Keratinocyte (primary cell): ENCODE measurements at regions not wholly inside any gene's neighbourhood (a gene's known extent, or its start where the extent isn't known, plus 50 kb on each side); places are given as distances from the start of the nearest gene placed in this dataset.

Experiments used
- DNase-seq: peaks from one replicate; pipeline ENCODE4 v3.0.0-alpha.2; 2011; ENCODE audit warnings: low read depth, missing footprints, low spot score
- FAIRE-seq: peaks from 2 replicates; lab custom pipeline; 2011; peaks lifted over from hg19 to GRCh38; lab: Jason Lieb, UNC
- H2AFZ ChIP-seq: 2 replicates; pipeline ENCODE4 v1.6.0; 2012; ENCODE audit warnings: low read length, control low read depth, inconsistent platforms; ENCODE audit not compliant: control insufficient read depth
- H3K27ac ChIP-seq: 2 replicates; pipeline ENCODE4 v1.5.1; 2011; ENCODE audit warnings: low read length; ENCODE audit not compliant: control insufficient read depth, insufficient read depth
- H3K27me3 ChIP-seq: 3 replicates; pipeline ENCODE4 v1.6.0; 2011; ENCODE audit warnings: low read length; ENCODE audit not compliant: control insufficient read depth, insufficient read depth; ENCODE audit errors: extremely low read depth
- H3K36me3 ChIP-seq, 2 experiments: 2 replicates in 1 of 2; 3 replicates in 1 of 2; pipeline ENCODE4 v1.5.1; 2011; ENCODE audit warnings: low read length in 2 of 2, mild to moderate bottlenecking in 1 of 2; ENCODE audit not compliant: control insufficient read depth in 2 of 2, insufficient read depth in 2 of 2; ENCODE audit errors: extremely low read depth in 1 of 2
- H3K4me1 ChIP-seq: 3 replicates; pipeline ENCODE4 v1.5.1; 2011; ENCODE audit warnings: low read length; ENCODE audit not compliant: control insufficient read depth, insufficient read depth; ENCODE audit errors: extremely low read depth
- H3K4me2 ChIP-seq: 3 replicates; pipeline ENCODE4 v1.6.0; 2011; ENCODE audit warnings: low read depth, low read length; ENCODE audit not compliant: control insufficient read depth, insufficient read depth; ENCODE audit errors: extremely low read depth
- H3K4me3 ChIP-seq, 3 experiments: fragments of 200-600 bp in 1 of 3; sonication (generic) in 1 of 3; 2 replicates in 2 of 3; 3 replicates in 1 of 3; pipeline ENCODE4 v1.5.1; 2011 to 2016; ENCODE audit warnings: low read length in 3 of 3, mild to moderate bottlenecking in 3 of 3, control low read depth in 2 of 3, inconsistent platforms in 1 of 3, low read depth in 1 of 3, mixed read lengths in 1 of 3, mixed run types in 1 of 3, moderate library complexity in 1 of 3; ENCODE audit not compliant: control insufficient read depth in 2 of 3, insufficient read depth in 2 of 3; ENCODE audit errors: extremely low read depth in 1 of 3
- H3K79me2 ChIP-seq: 2 replicates; pipeline ENCODE4 v1.6.0; 2012; ENCODE audit warnings: low read length; ENCODE audit not compliant: control insufficient read depth, insufficient read depth
- H3K9ac ChIP-seq: 3 replicates; pipeline ENCODE4 v1.6.0; 2011; ENCODE audit warnings: low read length; ENCODE audit not compliant: control insufficient read depth, insufficient read depth; ENCODE audit errors: extremely low read depth
- H3K9me1 ChIP-seq: 3 replicates; pipeline ENCODE4 v1.6.0; 2011; ENCODE audit warnings: low read length; ENCODE audit not compliant: control insufficient read depth, insufficient read depth; ENCODE audit errors: extremely low read depth
- H3K9me3 ChIP-seq: 2 replicates; pipeline ENCODE4 v1.5.1; 2012; ENCODE audit warnings: low read depth, low read length; ENCODE audit not compliant: control insufficient read depth
- H4K20me1 ChIP-seq: 3 replicates; pipeline ENCODE4 v1.6.0; 2011; ENCODE audit warnings: low read length; ENCODE audit not compliant: control insufficient read depth, insufficient read depth; ENCODE audit errors: extremely low read depth
- EZH2 ChIP-seq: IDR thresholded peaks from one replicate; pipeline ENCODE4 v1.6.1; 2012; ENCODE audit warnings: inconsistent platforms, mild to moderate bottlenecking, low read length, moderate library complexity
- dilution Hi-C: fragments of 300-500 bp; cut with MboI; formaldehyde crosslinking; loops from one replicate; pipeline ENCODE4 v1.7.0; 2020; ENCODE audit warnings: low sequenced_read_pairs; ENCODE audit not compliant: extremely low pct_ligation_motif_present
- TF ChIP-seq, protein P1 (sequence below), 3 experiments: IDR thresholded peaks in 1 of 3; conservative IDR thresholded peaks in 1 of 3; optimal IDR thresholded peaks in 1 of 3; 2 replicates in 2 of 3; 3 replicates in 1 of 3; pipeline versions ENCODE3 to v1.5.1; 2011; ENCODE audit warnings: low read length in 3 of 3, mild to moderate bottlenecking in 3 of 3, moderate library complexity in 2 of 3, control low read depth in 1 of 3, inconsistent platforms in 1 of 3; ENCODE audit not compliant: insufficient read depth in 2 of 3; ENCODE audit errors: extremely low read depth in 1 of 3

DNA sequence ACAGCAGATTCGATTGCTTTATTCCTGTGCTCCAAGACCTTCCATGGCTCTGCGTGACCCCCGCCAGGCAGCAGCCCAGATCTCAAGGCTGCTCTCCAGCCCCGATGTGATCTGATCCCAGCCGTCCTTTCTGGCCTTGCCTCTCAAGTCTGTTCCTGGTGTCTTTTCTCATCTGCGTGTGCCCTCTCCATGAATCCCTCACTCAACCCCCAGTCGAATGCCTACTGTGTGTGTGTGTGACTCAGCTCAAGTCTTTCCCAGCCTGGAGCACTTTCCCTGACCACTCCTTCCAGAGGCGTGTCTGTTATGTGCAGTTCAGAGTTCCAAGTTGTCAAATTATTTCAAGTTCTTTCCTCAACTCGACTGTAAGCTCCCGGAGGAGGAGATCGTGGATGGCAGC, 64.0 kb downstream of the MRM1 start:
- dilution Hi-C loops = no loop called here
- Histone ChIP-seq H3K27ac (no peak overlapping the region), H3K36me3 (no peaks in the 10 kb centered on the region), H3K79me2 (no peaks in the 10 kb centered on the region), H3K4me3 (no peak overlapping the region), H3K9ac (no peak overlapping the region), H3K9me1 (no peaks in the 10 kb centered on the region), H3K27me3 (peaks cover 28% of the 10 kb centered on the region), H3K9me3 (no peaks in the 10 kb centered on the region), H3K4me1 (peaks cover 5% of the 10 kb centered on the region), H2AFZ (no peak overlapping the region), H3K4me2 (no peak overlapping the region), H4K20me1 (no peaks in the 10 kb centered on the region)
- no peak for FAIRE-seq
- no peak for TF ChIP-seq EZH2
- TF ChIP-seq, protein P1, sequence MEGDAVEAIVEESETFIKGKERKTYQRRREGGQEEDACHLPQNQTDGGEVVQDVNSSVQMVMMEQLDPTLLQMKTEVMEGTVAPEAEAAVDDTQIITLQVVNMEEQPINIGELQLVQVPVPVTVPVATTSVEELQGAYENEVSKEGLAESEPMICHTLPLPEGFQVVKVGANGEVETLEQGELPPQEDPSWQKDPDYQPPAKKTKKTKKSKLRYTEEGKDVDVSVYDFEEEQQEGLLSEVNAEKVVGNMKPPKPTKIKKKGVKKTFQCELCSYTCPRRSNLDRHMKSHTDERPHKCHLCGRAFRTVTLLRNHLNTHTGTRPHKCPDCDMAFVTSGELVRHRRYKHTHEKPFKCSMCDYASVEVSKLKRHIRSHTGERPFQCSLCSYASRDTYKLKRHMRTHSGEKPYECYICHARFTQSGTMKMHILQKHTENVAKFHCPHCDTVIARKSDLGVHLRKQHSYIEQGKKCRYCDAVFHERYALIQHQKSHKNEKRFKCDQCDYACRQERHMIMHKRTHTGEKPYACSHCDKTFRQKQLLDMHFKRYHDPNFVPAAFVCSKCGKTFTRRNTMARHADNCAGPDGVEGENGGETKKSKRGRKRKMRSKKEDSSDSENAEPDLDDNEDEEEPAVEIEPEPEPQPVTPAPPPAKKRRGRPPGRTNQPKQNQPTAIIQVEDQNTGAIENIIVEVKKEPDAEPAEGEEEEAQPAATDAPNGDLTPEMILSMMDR (optimal IDR thresholded peaks at IDR 0.05 in 1 of 3, IDR thresholded peaks at IDR 0.05 in 1 of 3, conservative IDR thresholded peaks at IDR 0.05 in 1 of 3; ENCODE audit: extremely low read depth in 1 of 3, insufficient read depth in 2 of 3, low read length in 3 of 3) = no peak
- no peak for DNase-seq

DNA sequence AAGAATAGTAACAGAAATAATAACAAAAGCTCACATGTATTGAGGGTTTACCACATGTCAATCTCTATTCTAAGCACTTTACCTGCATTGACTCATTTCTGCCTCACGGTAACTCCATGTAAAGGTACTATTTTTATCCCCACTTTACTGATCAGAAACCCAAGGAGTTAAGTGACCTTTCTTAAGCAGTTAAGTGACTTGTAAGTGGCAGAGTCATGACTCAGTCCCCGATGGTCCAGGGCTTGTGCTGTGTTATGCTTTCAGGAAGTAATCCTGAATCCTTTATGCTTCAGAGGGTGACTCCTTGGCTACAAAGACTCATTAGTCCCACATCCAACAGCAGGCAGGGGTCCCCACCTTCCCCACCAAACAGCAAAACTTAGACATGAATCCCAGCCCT, 66.5 kb downstream of the MRM1 start:
- H3K4me2 ChIP-seq = no peak overlapping the region
- no peak for DNase-seq
- dilution Hi-C loops = no loop called here

More for the DNA sequence above, 66.5 kb downstream of the MRM1 start:
- no peak for FAIRE-seq
- Histone ChIP-seq H3K9me3 (no peaks in the 10 kb centered on the region), H3K27me3 (peaks cover 21% of the 10 kb centered on the region), H3K9ac (no peak overlapping the region), H3K4me1 (peaks cover 5% of the 10 kb centered on the region), H3K9me1 (no peaks in the 10 kb centered on the region), H4K20me1 (no peaks in the 10 kb centered on the region), H3K27ac (no peak overlapping the region), H3K79me2 (no peaks in the 10 kb centered on the region), H3K4me3 (no peak overlapping the region), H3K36me3 (no peaks in the 10 kb centered on the region), H2AFZ (no peak overlapping the region)
- TF ChIP-seq EZH2 = no peak
- TF ChIP-seq, protein P1 (optimal IDR thresholded peaks at IDR 0.05 in 1 of 3, IDR thresholded peaks at IDR 0.05 in 1 of 3, conservative IDR thresholded peaks at IDR 0.05 in 1 of 3; ENCODE audit: extremely low read depth in 1 of 3, insufficient read depth in 2 of 3, low read length in 3 of 3) = no peak
